Activated B cell treated with CpG ODN at 0.5 μM for 24 hours (primary cell): ENCODE measurements at regions not wholly inside any gene's neighbourhood (a gene's known extent, or its start where the extent isn't known, plus 50 kb on each side); places are given as distances from the start of the nearest gene placed in this dataset.

ENCODE experiments used
- ATAC-seq: fragments of 200-7000 bp; cut with Tn5 transposase; one replicate; pipeline ENCODE4 v1.10.0; 2021; ENCODE audit warnings: low read depth, mild to moderate bottlenecking, moderate library complexity
- CTCF ChIA-PET: fragments of 350-600 bp; sonication (Branson Sonifier 250); formaldehyde crosslinking; loops from one replicate; lab custom pipeline; 2021; ENCODE audit warnings: antibody characterized with exemption; lab: Charles Lee
- POLR2A ChIA-PET: fragments of 350-600 bp; sonication (Branson Sonifier 250); formaldehyde crosslinking; loops from one replicate; lab custom pipeline; 2021; ENCODE audit warnings: antibody characterized with exemption; lab: Charles Lee
- DNase-seq: peaks from one replicate; pipeline ENCODE4 v3.0.0; 2022
- H3K27ac Mint-ChIP-seq: one replicate; pipeline ENCODE4 v1.8.0; 2020; ENCODE audit warnings: mixed read lengths
- H3K27me3 Mint-ChIP-seq: one replicate; pipeline ENCODE4 v1.8.0; 2021; ENCODE audit warnings: mixed read lengths
- H3K36me3 Mint-ChIP-seq: one replicate; pipeline ENCODE4 v1.8.0; 2021; ENCODE audit warnings: low read depth, mixed read lengths
- H3K4me1 Mint-ChIP-seq: one replicate; pipeline ENCODE4 v1.8.0; 2021; ENCODE audit warnings: mixed read lengths
- H3K4me3 Mint-ChIP-seq: one replicate; pipeline ENCODE4 v1.8.0; 2020; ENCODE audit warnings: mild to moderate bottlenecking, mixed read lengths
- H3K9me3 Mint-ChIP-seq: one replicate; pipeline ENCODE4 v1.8.0; 2020; ENCODE audit warnings: mixed read lengths
- intact Hi-C: fragments of 100-400 bp; cut with micrococcal nuclease; formaldehyde crosslinking; loops from one replicate; pipeline ENCODE4 v1.15.1; 2024
- TF ChIP-seq, protein P1 (sequence below): fragments of 200-600 bp; IDR thresholded peaks from one replicate; pipeline ENCODE4 v1.8.0; 2022; ENCODE audit warnings: antibody characterized with exemption, mild to moderate bottlenecking

- intact Hi-C loops = no loop called here
- H3K27me3 Mint-ChIP-seq = no peaks in the 10 kb centered on the region
- H3K9me3 Mint-ChIP-seq = no peaks in the 10 kb centered on the region
- TF ChIP-seq, protein P1, sequence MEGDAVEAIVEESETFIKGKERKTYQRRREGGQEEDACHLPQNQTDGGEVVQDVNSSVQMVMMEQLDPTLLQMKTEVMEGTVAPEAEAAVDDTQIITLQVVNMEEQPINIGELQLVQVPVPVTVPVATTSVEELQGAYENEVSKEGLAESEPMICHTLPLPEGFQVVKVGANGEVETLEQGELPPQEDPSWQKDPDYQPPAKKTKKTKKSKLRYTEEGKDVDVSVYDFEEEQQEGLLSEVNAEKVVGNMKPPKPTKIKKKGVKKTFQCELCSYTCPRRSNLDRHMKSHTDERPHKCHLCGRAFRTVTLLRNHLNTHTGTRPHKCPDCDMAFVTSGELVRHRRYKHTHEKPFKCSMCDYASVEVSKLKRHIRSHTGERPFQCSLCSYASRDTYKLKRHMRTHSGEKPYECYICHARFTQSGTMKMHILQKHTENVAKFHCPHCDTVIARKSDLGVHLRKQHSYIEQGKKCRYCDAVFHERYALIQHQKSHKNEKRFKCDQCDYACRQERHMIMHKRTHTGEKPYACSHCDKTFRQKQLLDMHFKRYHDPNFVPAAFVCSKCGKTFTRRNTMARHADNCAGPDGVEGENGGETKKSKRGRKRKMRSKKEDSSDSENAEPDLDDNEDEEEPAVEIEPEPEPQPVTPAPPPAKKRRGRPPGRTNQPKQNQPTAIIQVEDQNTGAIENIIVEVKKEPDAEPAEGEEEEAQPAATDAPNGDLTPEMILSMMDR = no peak
- ATAC-seq (no peak), DNase-seq (no peak)
- ChIA-PET POLR2A (no interaction called here), CTCF (no interaction called here)
- no peaks in the 10 kb centered on the region for H3K4me1 Mint-ChIP-seq
- no peaks in the 10 kb centered on the region for H3K36me3 Mint-ChIP-seq
- H3K4me3 Mint-ChIP-seq = no peak overlapping the region
- no peak overlapping the region for H3K27ac Mint-ChIP-seq
These were observed 666.4 kb downstream of the BRD1 start for GRCh38 chr22:49161002-49161850.

- Mint-ChIP-seq H3K36me3 (no peaks in the 10 kb centered on the region), H3K27ac (no peak overlapping the region), H3K4me3 (no peak overlapping the region), H3K9me3 (peaks cover 4% of the 10 kb centered on the region), H3K27me3 (no peaks in the 10 kb centered on the region), H3K4me1 (no peaks in the 10 kb centered on the region)
- intact Hi-C loops = no loop called here
- ChIA-PET POLR2A (no interaction called here), CTCF (no interaction called here)
- ATAC-seq (no peak), DNase-seq (no peak)
- TF ChIP-seq, protein P1 = no peak
These were observed 667.2 kb downstream of the BRD1 start for GRCh38 chr22:49160261-49161001.

DNA sequence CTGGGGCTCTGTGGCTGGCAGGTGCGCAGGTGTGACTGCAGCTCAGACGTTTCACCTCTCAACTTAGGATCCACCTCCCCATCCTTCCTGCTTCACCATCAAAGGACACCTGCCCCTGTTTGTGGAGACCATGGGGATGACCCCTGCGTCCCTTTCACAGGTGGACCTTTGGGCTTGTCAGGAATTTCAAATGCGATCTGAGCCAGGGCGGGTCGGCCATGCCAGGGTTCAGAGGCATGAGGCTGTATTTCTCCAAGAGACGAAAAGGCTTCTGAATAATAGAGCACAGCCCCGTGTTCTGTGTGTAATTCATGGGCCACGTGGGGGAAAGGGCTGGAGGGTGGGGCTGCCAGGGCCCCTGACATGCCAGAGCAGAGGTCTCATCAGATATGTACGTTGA, 668.0 kb downstream of the BRD1 start:
- ChIA-PET CTCF (no interaction called here), POLR2A (no interaction called here)
- TF ChIP-seq, protein P1 = no peak
- no peak overlapping the region for H3K4me3 Mint-ChIP-seq
- ATAC-seq (no peak), DNase-seq (no peak)
- peaks cover 4% of the 10 kb centered on the region for H3K9me3 Mint-ChIP-seq
- intact Hi-C loops = no loop called here
- no peaks in the 10 kb centered on the region for H3K36me3 Mint-ChIP-seq
- no peaks in the 10 kb centered on the region for H3K4me1 Mint-ChIP-seq
- H3K27me3 Mint-ChIP-seq = no peaks in the 10 kb centered on the region
- H3K27ac Mint-ChIP-seq = no peak overlapping the region

DNA sequence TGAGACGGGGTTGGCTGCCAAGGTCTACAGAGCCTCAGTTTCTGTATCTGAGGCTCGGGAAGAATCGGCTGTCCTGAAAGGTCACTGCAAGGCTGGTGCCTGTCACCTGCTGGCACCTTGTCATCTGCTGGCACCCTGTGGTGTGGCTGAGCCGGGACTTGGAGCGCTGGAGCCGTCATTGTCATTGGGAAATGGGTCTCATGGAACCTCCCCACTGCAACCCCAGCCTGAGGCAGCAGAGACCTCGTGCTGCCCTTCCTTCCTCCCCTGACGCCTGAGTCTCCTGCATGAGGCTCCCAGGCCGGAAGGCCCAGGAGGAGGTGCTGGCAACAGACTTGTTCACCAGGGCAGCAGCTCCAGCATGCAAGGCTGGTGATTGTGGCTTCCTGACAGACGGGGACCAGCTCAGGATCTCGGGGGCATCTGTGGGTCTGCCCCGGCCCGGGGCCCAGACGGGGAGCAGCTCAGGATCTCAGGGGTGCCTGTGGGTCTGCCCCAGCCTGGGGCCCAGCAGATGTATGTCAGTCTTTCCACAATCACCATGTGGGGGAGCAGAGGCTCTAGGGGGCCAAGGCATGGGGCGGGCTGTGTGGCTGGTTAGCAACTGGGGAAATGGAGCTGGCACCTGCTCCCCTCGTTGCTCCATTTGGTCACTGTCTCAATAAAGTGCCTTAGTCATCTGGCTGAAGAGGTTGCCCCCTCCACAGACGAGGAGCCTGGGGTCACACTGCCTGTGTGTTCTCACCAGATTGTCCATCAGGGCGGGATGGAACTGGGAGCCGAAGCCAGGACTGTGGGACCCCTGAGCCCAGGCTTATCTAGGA, 668.7 kb downstream of the BRD1 start:
- DNase-seq (no peak), ATAC-seq (no peak)
- H3K27ac Mint-ChIP-seq = no peak overlapping the region
- CTCF ChIA-PET = no interaction called here
- no peaks in the 10 kb centered on the region for H3K27me3 Mint-ChIP-seq
- intact Hi-C loops = no loop called here
- POLR2A ChIA-PET = no interaction called here
- H3K4me1 Mint-ChIP-seq = no peaks in the 10 kb centered on the region
- peaks cover 4% of the 10 kb centered on the region for H3K9me3 Mint-ChIP-seq
- no peak overlapping the region for H3K4me3 Mint-ChIP-seq
- TF ChIP-seq, protein P1 = no peak
- H3K36me3 Mint-ChIP-seq = no peaks in the 10 kb centered on the region
